OCI-M2 (cell line): ENCODE measurements at regions not wholly inside any gene's neighbourhood (a gene's known extent, or its start where the extent isn't known, plus 50 kb on each side); places are given as distances from the start of the nearest gene placed in this dataset.

ENCODE experiments used
- DNase-seq: peaks from one replicate; lab custom pipeline; 2025; ENCODE audit not compliant: unreplicated experiment; lab: John Stamatoyannopoulos, UW

DNA sequence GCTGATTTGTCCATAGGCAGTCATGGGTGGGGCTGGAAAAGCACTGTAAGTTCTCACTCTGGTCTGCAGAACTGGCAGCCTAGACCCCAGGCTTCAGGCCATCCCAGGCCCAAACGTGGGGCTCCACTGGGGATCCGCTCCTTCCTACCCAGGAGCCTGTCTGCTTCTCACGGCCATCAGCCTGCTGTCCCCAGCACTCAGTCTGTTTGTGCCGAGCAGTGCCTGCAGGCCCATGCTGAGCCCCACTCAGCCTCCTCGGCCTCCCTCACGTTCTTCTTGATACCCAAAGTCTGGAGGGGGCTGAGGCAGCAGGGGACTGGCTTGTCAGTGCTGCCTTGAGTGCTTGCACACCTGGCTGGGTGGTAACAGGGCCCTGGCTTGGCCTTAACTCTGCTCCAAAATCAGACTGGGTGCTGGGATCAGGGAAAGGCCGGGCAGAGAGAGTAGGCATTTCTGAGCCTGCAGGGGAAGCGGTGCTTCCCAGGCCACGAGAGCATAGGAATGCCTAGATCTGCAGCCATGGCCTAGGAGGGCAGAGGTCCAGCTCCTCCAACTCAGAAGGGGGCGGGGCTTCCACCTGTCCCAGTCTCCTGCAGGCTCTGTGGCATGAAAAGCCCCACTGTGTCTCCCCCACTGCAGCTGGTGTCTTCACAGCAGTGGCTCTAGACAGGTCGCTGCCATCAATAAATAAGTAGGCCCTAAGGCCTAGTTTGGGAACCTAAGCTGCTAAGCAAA, 772.4 kb upstream of the FBXO33 start:
- no peak for DNase-seq

DNA sequence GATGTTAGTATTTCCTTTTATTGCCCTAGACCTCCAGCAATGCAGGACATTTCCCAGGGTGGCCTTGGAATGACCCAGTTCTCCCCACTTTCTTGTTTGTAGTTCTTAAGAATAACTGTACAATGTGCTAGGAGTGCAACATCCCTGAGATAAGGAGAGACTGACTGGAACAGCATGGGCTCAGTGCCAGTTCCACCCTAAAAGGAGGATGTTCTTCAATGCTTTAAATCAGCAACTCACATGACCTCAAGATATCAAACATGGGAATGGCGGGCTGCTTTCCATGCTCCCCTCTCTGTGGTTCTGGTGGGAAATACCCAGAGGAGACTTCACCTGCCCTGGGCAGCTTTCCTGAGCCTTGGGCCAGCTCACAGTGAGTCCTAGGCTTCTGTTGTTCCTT, 766.9 kb upstream of the FBXO33 start:
- no peak for DNase-seq

- DNase-seq = no peak
Measured at GRCh38 chr14:40197344-40197743, 765.1 kb upstream of the FBXO33 start.

GRCh38 chr14:40188006-40188405, 755.8 kb upstream of the FBXO33 start:
- no peak for DNase-seq

DNA sequence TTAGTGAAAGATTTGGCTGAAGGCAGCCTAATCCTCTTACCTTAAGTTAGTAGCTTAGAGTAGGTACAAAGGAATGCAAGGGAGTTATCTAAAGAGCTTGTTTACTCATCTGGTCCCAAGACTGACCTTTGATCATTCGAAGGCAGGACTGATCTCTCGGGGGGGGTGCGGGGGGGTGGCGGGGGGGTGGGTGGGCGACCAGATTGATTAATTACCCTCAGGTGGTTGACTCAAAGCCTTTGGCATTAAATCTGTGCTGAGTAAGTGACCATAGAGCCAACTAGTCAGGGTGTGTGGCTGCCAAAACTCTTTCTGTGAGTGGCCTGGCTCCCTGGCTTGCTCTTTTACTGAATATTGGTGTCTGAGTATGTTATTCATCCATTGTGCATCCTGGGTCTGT, 731.9 kb upstream of the FBXO33 start:
- DNase-seq = no peak

DNA sequence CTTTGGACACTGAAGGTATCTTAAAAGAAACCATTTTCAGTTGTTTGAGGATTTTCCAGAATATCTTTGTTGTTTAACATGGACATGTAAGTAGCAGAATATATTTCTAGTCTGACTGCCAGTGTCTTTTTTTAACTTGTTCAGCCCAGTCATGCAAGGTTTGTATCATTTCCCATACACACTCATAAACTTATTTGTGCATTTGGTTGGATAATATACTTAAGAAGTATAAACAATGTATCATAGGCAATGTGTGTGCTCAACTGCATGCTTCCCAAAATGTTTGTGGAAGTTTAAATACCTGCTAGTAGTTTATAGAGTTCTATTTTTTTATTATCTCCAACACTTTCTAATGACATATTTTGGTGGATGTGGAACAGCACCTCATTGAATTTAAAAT, 707.4 kb upstream of the FBXO33 start:
- no peak for DNase-seq

DNA sequence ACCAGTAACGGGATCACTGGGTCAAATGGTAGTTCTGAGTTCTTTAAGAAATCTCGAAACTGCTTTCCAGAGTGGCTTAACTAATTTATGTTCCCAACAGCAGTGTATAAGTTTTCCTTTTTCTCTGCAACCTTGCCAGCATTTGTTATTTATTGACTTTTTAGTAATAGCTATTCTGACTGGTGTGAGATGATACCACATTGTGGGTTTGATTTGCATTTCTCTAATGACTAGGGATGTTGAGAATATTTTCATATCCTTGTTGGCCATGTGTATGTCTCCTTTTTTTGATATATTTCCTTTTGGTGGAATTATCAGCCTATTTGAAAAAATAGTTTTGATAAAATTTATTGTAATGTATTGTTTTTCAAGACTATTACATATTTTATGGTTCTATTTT, 701.2 kb upstream of the FBXO33 start:
- DNase-seq = no peak

- no peak for DNase-seq
Measured at GRCh38 chr14:40129159-40129558, 696.9 kb upstream of the FBXO33 start.

DNA sequence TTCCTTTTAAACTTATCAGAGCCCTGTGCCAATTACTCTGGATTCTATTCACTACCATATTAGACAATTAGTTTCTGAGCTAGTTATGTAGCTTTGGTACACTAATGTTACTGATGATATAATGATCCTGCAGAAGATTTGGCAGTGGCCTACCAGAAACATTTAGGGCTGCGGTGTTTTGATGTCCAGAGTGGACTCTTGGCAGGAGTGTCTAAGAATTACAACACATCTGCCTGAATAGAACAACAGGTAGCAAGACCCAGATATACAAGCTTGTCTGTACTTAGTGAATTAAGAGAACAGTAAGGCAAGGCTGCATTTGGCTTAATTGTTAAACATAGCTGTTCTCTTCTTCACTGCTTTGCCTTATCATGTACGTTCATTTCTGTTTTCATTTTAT, 691.6 kb upstream of the FBXO33 start:
- DNase-seq = no peak

GRCh38 chr14:40122968-40123648, 690.9 kb upstream of the FBXO33 start:
- no peak for DNase-seq

DNA sequence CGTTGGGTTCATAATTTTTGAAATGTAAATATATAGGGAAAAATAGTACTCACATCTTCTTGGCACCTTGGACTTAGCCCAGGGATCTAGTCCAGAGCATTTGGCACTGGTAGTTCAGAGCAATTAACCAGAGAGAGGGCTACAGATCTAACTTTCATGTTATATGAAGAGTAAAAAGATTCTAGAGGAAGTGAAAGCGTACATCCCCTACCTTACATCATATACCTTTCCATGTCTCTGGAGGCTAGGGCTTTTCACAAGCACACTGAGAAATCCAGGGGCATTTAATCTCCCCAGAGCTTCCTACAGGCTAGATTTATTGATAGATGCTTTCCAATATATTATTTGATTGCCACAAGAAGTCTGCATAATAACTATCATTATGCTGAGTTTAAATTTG, 687.5 kb upstream of the FBXO33 start:
- no peak for DNase-seq

- DNase-seq = no peak
Measured at GRCh38 chr14:40119321-40119720, 687.1 kb upstream of the FBXO33 start.

DNA sequence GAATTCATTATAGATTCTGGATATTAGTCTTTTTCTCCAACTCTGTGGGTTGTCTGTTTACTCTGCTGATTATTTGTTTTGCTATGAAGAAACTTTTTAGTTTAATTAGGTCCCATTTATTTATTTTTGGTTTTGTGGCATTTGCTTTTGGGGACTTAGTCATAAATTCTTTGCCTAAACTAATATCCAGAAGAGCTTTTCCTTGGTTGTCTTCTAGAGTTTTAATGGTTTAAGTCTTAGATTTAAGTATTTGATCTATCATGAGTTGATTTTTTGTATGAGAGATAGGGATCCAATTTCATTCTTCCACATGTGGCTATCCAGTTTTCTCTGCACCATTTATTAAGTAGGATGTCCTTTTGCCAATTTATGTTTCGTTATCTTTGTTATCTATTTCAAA, 683.4 kb upstream of the FBXO33 start:
- DNase-seq = no peak

GRCh38 chr14:40113671-40114070, 681.4 kb upstream of the FBXO33 start:
- no peak for DNase-seq

DNA sequence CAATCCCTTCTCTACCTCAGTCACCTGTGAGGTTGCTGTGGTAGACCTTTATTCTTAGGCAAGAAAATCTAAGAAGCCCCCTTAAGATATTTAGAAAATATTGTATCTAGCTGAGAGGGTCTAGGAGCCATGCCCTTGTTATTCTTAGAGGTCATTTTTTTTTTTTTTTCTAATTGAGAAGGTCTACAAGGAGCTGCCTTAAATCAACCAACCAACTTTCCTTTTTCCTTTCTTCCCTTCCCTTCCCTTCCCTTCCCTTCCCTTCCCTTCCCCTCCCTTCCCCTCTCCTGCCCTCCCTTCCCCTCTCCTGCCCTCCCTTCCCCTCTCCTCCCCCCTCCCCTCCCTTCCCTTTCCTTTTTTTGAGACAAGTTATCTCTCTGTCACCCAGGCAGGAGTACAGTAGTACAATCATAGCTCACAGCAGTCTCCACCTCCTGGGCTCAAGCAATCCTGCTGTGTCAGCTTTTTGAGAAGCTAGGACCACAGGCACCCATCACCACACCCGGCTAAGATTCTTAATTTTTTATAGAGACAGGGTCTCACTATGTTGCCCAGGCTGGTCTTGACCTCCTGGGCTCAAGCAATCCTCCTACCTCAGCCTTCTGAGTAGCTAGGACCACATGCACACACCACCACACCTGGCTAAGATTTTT, 668.4 kb upstream of the FBXO33 start:
- DNase-seq = no peak

- no peak for DNase-seq
Measured at GRCh38 chr14:40099316-40099715, 667.1 kb upstream of the FBXO33 start.

DNA sequence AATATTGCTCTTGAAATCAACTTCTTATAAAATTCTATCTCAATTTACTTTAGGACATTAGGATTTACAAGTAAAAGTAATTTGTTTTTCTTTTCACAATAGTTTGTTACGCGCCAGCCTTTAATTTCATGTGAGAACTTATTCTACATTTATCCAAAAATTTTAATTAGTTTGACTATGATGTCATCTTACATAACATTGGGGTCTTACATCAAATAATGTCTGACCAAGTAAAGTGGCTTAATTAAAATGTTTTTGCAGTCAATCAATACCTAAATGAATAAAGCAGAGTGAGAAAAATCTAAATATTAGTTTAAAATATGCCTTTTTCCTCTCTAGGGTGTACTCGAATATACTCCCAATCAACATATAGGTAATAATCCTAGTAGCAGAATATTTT, 666.2 kb upstream of the FBXO33 start:
- no peak for DNase-seq

DNA sequence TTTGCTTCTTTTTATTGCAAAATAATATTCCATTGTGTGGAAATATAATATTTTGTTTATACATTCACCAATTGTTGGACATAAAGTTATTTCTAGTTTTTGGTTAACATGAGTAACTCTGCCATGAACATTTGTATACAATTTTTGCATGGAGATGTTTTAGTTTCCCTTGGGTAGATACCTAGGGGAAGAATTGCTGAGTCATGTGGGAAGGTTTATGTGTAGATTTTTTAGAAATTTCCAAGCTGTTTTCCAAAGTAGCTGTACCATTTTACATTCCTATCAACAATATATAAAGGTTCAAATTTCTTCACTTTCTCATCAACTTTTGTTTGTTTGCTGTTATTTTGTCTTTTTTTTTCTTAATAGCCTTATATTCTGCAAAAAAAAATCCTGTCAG, 664.7 kb upstream of the FBXO33 start:
- no peak for DNase-seq

GRCh38 chr14:40093800-40094199, 661.6 kb upstream of the FBXO33 start:
- no peak for DNase-seq

DNA sequence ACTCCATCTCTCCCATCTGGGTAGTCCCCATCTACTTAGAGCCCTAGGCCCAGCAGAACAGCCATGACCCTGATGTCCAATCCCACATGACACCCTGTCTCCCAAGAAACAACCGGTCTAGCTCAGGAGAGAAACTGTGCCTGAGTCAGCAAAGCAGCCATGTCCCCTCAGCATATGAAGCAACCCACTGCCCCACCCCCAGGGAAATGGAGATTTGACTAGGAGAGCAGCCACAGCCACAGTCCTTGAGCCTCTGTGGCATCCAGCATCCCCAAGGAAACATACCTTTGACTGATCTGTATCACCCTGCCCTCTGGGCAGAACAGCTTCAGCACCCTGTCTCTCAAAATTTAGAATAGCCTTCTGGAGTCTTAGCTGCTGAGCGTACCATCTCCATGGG, 641.9 kb upstream of the FBXO33 start:
- no peak for DNase-seq

DNA sequence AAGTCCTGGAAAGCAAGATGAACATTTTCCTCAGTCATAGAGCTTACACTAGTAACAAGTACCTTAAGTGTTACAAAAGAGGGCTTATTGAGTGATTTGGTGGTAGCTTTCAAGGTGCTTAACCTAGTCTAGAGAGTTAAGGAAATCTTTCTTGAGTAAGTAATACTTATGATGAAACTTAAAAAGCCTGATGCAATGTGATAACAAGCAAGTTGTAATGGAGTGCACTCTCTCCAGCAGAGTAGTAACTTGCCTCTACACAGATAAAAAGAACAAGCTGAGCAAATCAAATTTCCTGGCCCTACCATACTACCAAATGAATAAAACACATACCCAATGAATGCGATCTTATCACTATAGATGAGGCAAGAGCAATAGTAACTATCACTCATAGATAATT, 639.9 kb upstream of the FBXO33 start:
- no peak for DNase-seq
